ENCODE measurements at regions not wholly inside any gene's neighbourhood (a gene's known extent, or its start where the extent isn't known, plus 50 kb on each side); places are given as distances from the start of the nearest gene placed in this dataset.

- Histone ChIP-seq H2AFZ (ENCODE audit: insufficient read depth, low read depth, low read length, poor library complexity, severe bottlenecking) (no peak overlapping the region), H3K27ac (ENCODE audit: low read length in 2 of 2) (no peak overlapping the region), H3K4me3 (ENCODE audit: control extremely low read depth in 1 of 5, extremely low read depth in 1 of 5, insufficient read depth in 1 of 5, low read depth in 2 of 5, low read length in 4 of 5) (no peak overlapping the region), H3K4me1 (ENCODE audit: control insufficient read depth in 2 of 2, insufficient read depth in 2 of 2, low read length in 2 of 2) (no peaks in the 10 kb centered on the region), H4K20me1 (ENCODE audit: control insufficient read depth, insufficient read depth, low read length, poor library complexity, severe bottlenecking) (no peaks in the 10 kb centered on the region), H3K27me3 (replicated peaks in 1 of 4; ENCODE audit: control extremely low read depth in 1 of 4, control insufficient read depth in 3 of 4, insufficient read depth in 4 of 4, low read length in 3 of 4) (no peaks in the 10 kb centered on the region), H3K9me3 (ENCODE audit: control extremely low read depth in 1 of 3, control insufficient read depth in 2 of 3, insufficient read depth in 1 of 3, low read length in 2 of 3) (no peaks in the 10 kb centered on the region), H3K4me2 (replicated peaks; ENCODE audit: low read depth, low read length, poor library complexity, severe bottlenecking) (no peak overlapping the region), H3K9ac (ENCODE audit: low read length) (no peak overlapping the region), H3K79me2 (ENCODE audit: control insufficient read depth, insufficient read depth, low read length) (no peaks in the 10 kb centered on the region), H3K36me3 (replicated peaks in 1 of 2; ENCODE audit: control extremely low read depth in 1 of 2, control insufficient read depth in 1 of 2, extremely low read depth in 1 of 2, insufficient read depth in 2 of 2, low read length in 1 of 2) (no peaks in the 10 kb centered on the region)
- TF ChIP-seq CTCF (IDR thresholded peaks at IDR 0.05) (no peak), EZH2 (IDR thresholded peaks at IDR 0.05; ENCODE audit: borderline replicate concordance, insufficient read depth, low read depth, low read length, poor library complexity, severe bottlenecking) (no peak)
- no peak for ATAC-seq (ENCODE audit: low read depth)
- Mint-ChIP-seq H3K4me1 (no peaks in the 10 kb centered on the region), H3K27ac (no peak overlapping the region), H3K27me3 (no peaks in the 10 kb centered on the region), H3K9me3 (ENCODE audit: insufficient read depth) (no peaks in the 10 kb centered on the region), H3K4me3 (no peak overlapping the region)
- POLR2A ChIA-PET: no interaction called here
- intact Hi-C loops (cut with micrococcal nuclease): no loop called here
- DNase-seq: no peak
- CTCF ChIA-PET: no interaction called here
Observed at GRCh38 chrX:116243039-116243438, 72.5 kb downstream of the AGTR2 start.

- H3K4me3 ChIP-seq (ENCODE audit: control extremely low read depth in 1 of 5, extremely low read depth in 1 of 5, insufficient read depth in 1 of 5, low read depth in 2 of 5, low read length in 4 of 5): no peak overlapping the region
- ATAC-seq (ENCODE audit: low read depth): no peak
- no CpG with 5 or more reads among the region's 2 CpGs for WGBS (ENCODE audit: insufficient coverage)
- Mint-ChIP-seq H3K4me1 (no peaks in the 10 kb centered on the region), H3K9me3 (ENCODE audit: insufficient read depth) (no peaks in the 10 kb centered on the region), H3K27me3 (no peaks in the 10 kb centered on the region), H3K27ac (no peak overlapping the region), H3K4me3 (no peak overlapping the region)
- DNase-seq: no peak
- no peak overlapping the region for H3K9ac ChIP-seq (ENCODE audit: low read length)
- H3K27ac ChIP-seq (ENCODE audit: low read length in 2 of 2): no peak overlapping the region
- H3K36me3 ChIP-seq (replicated peaks in 1 of 2; ENCODE audit: control extremely low read depth in 1 of 2, control insufficient read depth in 1 of 2, extremely low read depth in 1 of 2, insufficient read depth in 2 of 2, low read length in 1 of 2): no peaks in the 10 kb centered on the region
- intact Hi-C loops (cut with micrococcal nuclease): no loop called here
- TF ChIP-seq EZH2 (IDR thresholded peaks at IDR 0.05; ENCODE audit: borderline replicate concordance, insufficient read depth, low read depth, low read length, poor library complexity, severe bottlenecking): no peak
- TF ChIP-seq CTCF (IDR thresholded peaks at IDR 0.05): no peak
- no peaks in the 10 kb centered on the region for H3K79me2 ChIP-seq (ENCODE audit: control insufficient read depth, insufficient read depth, low read length)
- H2AFZ ChIP-seq (ENCODE audit: insufficient read depth, low read depth, low read length, poor library complexity, severe bottlenecking): no peak overlapping the region
- no peaks in the 10 kb centered on the region for H3K27me3 ChIP-seq (replicated peaks in 1 of 4; ENCODE audit: control extremely low read depth in 1 of 4, control insufficient read depth in 3 of 4, insufficient read depth in 4 of 4, low read length in 3 of 4)
- no peaks in the 10 kb centered on the region for H3K9me3 ChIP-seq (ENCODE audit: control extremely low read depth in 1 of 3, control insufficient read depth in 2 of 3, insufficient read depth in 1 of 3, low read length in 2 of 3)
- no peaks in the 10 kb centered on the region for H3K4me1 ChIP-seq (ENCODE audit: control insufficient read depth in 2 of 2, insufficient read depth in 2 of 2, low read length in 2 of 2)
- ChIA-PET CTCF (no interaction called here), POLR2A (no interaction called here)
- no peak overlapping the region for H3K4me2 ChIP-seq (replicated peaks; ENCODE audit: low read depth, low read length, poor library complexity, severe bottlenecking)
- H4K20me1 ChIP-seq (ENCODE audit: control insufficient read depth, insufficient read depth, low read length, poor library complexity, severe bottlenecking): no peaks in the 10 kb centered on the region
Observed at GRCh38 chrX:116246261-116246660, 75.7 kb downstream of the AGTR2 start.
